Common myeloid progenitor, CD34-positive (primary cell): ENCODE measurements at regions not wholly inside any gene's neighbourhood (a gene's known extent, or its start where the extent isn't known, plus 50 kb on each side); places are given as distances from the start of the nearest gene placed in this dataset.

Source experiments
- CTCF ChIA-PET: fragments of 350-600 bp; sonication (Branson Sonifier 250); formaldehyde crosslinking; loops from one replicate; lab custom pipeline; 2021; ENCODE audit warnings: antibody characterized with exemption; lab: Charles Lee
- POLR2A ChIA-PET: fragments of 350-600 bp; sonication (Branson Sonifier 250); formaldehyde crosslinking; loops from one replicate; lab custom pipeline; 2021; ENCODE audit warnings: antibody characterized with exemption; lab: Charles Lee
- DNase-seq, 3 donors: peaks; one replicate each; pipeline versions ENCODE4 v3.0.0 to v3.0.0-alpha.2; 2013
- H3K27ac ChIP-seq, 2 experiments: 1 replicate in 1 of 2; 2 replicates in 1 of 2; pipeline ENCODE4 v1.7.0; 2013; ENCODE audit warnings: inconsistent platforms in 2 of 2, low read length in 2 of 2, mild to moderate bottlenecking in 2 of 2, low read depth in 1 of 2, moderate library complexity in 1 of 2; ENCODE audit not compliant: severe bottlenecking in 2 of 2, insufficient read depth in 1 of 2, poor library complexity in 1 of 2
- H3K27me3 ChIP-seq, 5 experiments: replicated peaks in 2 of 5; 1 replicate in 3 of 5; 2 replicates in 2 of 5; pipeline versions ENCODE4 v1.6.1 to v1.7.0; 2013; ENCODE audit warnings: low read length in 4 of 5, mild to moderate bottlenecking in 2 of 5, moderate library complexity in 2 of 5, inconsistent platforms in 1 of 5; ENCODE audit not compliant: insufficient read depth in 5 of 5, control insufficient read depth in 4 of 5
- H3K36me3 ChIP-seq, 4 experiments: 1 replicate in 2 of 4; 2 replicates in 2 of 4; pipeline versions ENCODE4 v1.6.1 to v1.7.0; 2013; ENCODE audit warnings: low read length in 3 of 4, control low read depth in 1 of 4, mild to moderate bottlenecking in 1 of 4; ENCODE audit not compliant: control insufficient read depth in 4 of 4, insufficient read depth in 4 of 4
- H3K4me1 ChIP-seq, 4 experiments: 1 replicate in 3 of 4; 2 replicates in 1 of 4; pipeline versions ENCODE4 v1.6.1 to v1.7.1; 2013; ENCODE audit warnings: low read length in 3 of 4, mild to moderate bottlenecking in 3 of 4, control low read depth in 1 of 4, inconsistent platforms in 1 of 4, moderate library complexity in 1 of 4; ENCODE audit not compliant: control insufficient read depth in 4 of 4, insufficient read depth in 4 of 4; ENCODE audit errors: control extremely low read depth in 1 of 4
- H3K4me3 ChIP-seq, 7 experiments: 1 replicate in 4 of 7; 2 replicates in 3 of 7; pipeline versions ENCODE4 v1.5.1 to v1.7.0; 2013; ENCODE audit warnings: mild to moderate bottlenecking in 7 of 7, low read length in 6 of 7, moderate library complexity in 6 of 7, inconsistent platforms in 2 of 7, low read depth in 2 of 7, control low read depth in 1 of 7; ENCODE audit not compliant: insufficient read depth in 4 of 7, control insufficient read depth in 1 of 7; ENCODE audit errors: extremely low read depth in 1 of 7
- H3K9me3 ChIP-seq, 5 experiments: 1 replicate in 4 of 5; 2 replicates in 1 of 5; pipeline versions ENCODE4 v1.6.1 to v1.7.1; 2013; ENCODE audit warnings: low read length in 4 of 5, mild to moderate bottlenecking in 2 of 5, inconsistent platforms in 1 of 5, low read depth in 1 of 5, moderate library complexity in 1 of 5; ENCODE audit not compliant: control insufficient read depth in 4 of 5, insufficient read depth in 2 of 5; ENCODE audit errors: control extremely low read depth in 1 of 5
- WGBS: methylation state at CpG from one replicate; pipeline ENCODE4 v1.1.5; 2013; ENCODE audit not compliant: insufficient coverage; 5-methylcytosine and 5-hydroxymethylcytosine counted together

- no peak overlapping the region for H3K4me3 ChIP-seq
- ChIA-PET CTCF (no interaction called here), POLR2A (no interaction called here)
- DNase-seq, result no peak
- H3K36me3 ChIP-seq, result no peaks in the 10 kb centered on the region
- no peaks in the 10 kb centered on the region for H3K27me3 ChIP-seq
- H3K27ac ChIP-seq, result no peak overlapping the region
- no peaks in the 10 kb centered on the region for H3K9me3 ChIP-seq
- no peaks in the 10 kb centered on the region for H3K4me1 ChIP-seq
Observed at GRCh38 chr13:102508411-102508810, 88.4 kb upstream of the TPP2 start.

GRCh38 chr13:102504002-102504401, 92.8 kb upstream of the TPP2 start:
- no peaks in the 10 kb centered on the region for H3K4me1 ChIP-seq
- ChIA-PET CTCF (no interaction called here), POLR2A (no interaction called here)
- no peaks in the 10 kb centered on the region for H3K9me3 ChIP-seq
- 100% methylated on average over 3 of the region's 4 CpGs for WGBS
- H3K36me3 ChIP-seq, result no peaks in the 10 kb centered on the region
- H3K27me3 ChIP-seq, result peaks cover 0 to 3% (median 0%) of the 10 kb centered on the region in 5 experiments
- H3K4me3 ChIP-seq, result no peak overlapping the region
- no peak for DNase-seq
- no peak overlapping the region for H3K27ac ChIP-seq

GRCh38 chr13:102495663-102496062, 93.8 kb upstream of the FGF14 start:
- Histone ChIP-seq H3K27ac (no peak overlapping the region), H3K27me3 (no peaks in the 10 kb centered on the region), H3K4me3 (no peak overlapping the region), H3K4me1 (no peaks in the 10 kb centered on the region), H3K9me3 (no peaks in the 10 kb centered on the region), H3K36me3 (no peaks in the 10 kb centered on the region)
- ChIA-PET POLR2A (no interaction called here), CTCF (no interaction called here)
- no peak for DNase-seq
- WGBS, result no CpG with 5 or more reads among the region's 1 CpG

GRCh38 chr13:102487330-102487729, 85.5 kb upstream of the FGF14 start:
- H3K27me3 ChIP-seq, result peaks cover 0 to 1% (median 0%) of the 10 kb centered on the region in 5 experiments
- ChIA-PET POLR2A (no interaction called here), CTCF (no interaction called here)
- no peaks in the 10 kb centered on the region for H3K9me3 ChIP-seq
- no peak overlapping the region for H3K4me3 ChIP-seq
- H3K4me1 ChIP-seq, result no peaks in the 10 kb centered on the region
- no peaks in the 10 kb centered on the region for H3K36me3 ChIP-seq
- no peak overlapping the region for H3K27ac ChIP-seq
- 50% methylated on average over 1 of the region's 2 CpGs for WGBS
- no peak for DNase-seq

GRCh38 chr13:102484329-102484728, 82.5 kb upstream of the FGF14 start:
- H3K36me3 ChIP-seq, result no peaks in the 10 kb centered on the region
- no peak overlapping the region for H3K4me3 ChIP-seq
- no peak overlapping the region for H3K27ac ChIP-seq
- no peaks in the 10 kb centered on the region for H3K4me1 ChIP-seq
- no peaks in the 10 kb centered on the region for H3K9me3 ChIP-seq
- no peaks in the 10 kb centered on the region for H3K27me3 ChIP-seq
- 50% methylated on average over 1 of the region's 2 CpGs for WGBS
- CTCF ChIA-PET, result no interaction called here
- POLR2A ChIA-PET, result no interaction called here
- DNase-seq, result no peak

GRCh38 chr13:102472650-102473049, 70.8 kb upstream of the FGF14 start:
- CTCF ChIA-PET, result no interaction called here

GRCh38 chr13:102470283-102470917, 68.6 kb upstream of the FGF14 start:
- 35% methylated on average over 2 of the region's 3 CpGs for WGBS
- peak in 1 of 3 donors; percentile 8 for DNase-seq
- no peak overlapping the region for H3K27ac ChIP-seq
- H3K4me1 ChIP-seq, result no peaks in the 10 kb centered on the region
- H3K27me3 ChIP-seq, result peaks cover 0 to under 1% (median 0%) of the 10 kb centered on the region in 5 experiments
- H3K9me3 ChIP-seq, result no peaks in the 10 kb centered on the region
- H3K4me3 ChIP-seq, result no peak overlapping the region
- ChIA-PET CTCF (no interaction called here), POLR2A (no interaction called here)
- no peaks in the 10 kb centered on the region for H3K36me3 ChIP-seq

More at GRCh38 chr13:102472650-102473049, 70.8 kb upstream of the FGF14 start:
- Histone ChIP-seq H3K27ac (no peak overlapping the region), H3K4me1 (no peaks in the 10 kb centered on the region), H3K4me3 (no peak overlapping the region), H3K27me3 (no peaks in the 10 kb centered on the region), H3K9me3 (no peaks in the 10 kb centered on the region), H3K36me3 (no peaks in the 10 kb centered on the region)
- DNase-seq, result no peak
- POLR2A ChIA-PET, result no interaction called here
